ENCODE measurements at regions not wholly inside any gene's neighbourhood (a gene's known extent, or its start where the extent isn't known, plus 50 kb on each side); places are given as distances from the start of the nearest gene placed in this dataset.

DNA sequence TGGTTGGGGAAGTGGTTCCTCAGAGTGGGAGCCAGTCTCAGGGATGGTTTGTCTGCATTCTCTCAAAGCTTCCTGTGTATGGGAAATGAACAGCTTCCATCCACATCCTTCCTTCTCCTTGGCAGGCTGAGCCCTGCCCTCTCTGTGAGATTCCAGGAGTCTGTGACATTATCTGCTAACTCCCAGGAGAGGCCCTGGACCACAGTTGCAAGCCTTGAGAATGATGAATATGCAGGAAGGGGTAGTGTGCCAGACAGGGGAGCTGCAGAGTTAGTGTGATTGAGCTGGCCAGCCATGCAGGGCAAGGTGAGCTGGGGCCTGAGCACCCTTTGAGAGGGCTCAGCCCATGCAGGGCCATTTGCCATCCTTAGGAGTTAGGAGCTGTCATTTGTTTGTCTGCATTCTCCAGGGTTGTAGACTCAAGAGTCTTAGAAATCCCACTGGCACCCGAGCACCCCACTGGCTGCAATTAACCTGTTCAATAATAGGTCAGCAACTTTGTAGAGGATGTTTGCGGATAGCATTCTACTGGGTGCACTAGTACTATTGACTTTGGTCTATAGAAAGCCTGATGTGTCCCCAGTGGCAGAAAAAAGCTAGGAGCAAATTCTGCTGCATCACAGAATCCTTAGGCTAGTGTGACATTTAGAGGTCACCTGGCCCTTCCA, 299.0 kb upstream of the CADM1 start:
- ATAC-seq (no peak), DNase-seq (no peak)
- Histone ChIP-seq H3K4me1 (ENCODE audit: control insufficient read depth, insufficient read depth, low read length) (no peaks in the 10 kb centered on the region), H3K27me3 (ENCODE audit: control insufficient read depth, insufficient read depth) (no peaks in the 10 kb centered on the region), H3K4me3 (ENCODE audit: low read length) (no peak overlapping the region), H3K9me3 (ENCODE audit: control insufficient read depth, low read length) (peaks cover 2% of the 10 kb centered on the region), H3K27ac (ENCODE audit: low read length) (no peak overlapping the region)
- intact Hi-C loops (cut with DNase I), result loop anchor here in 1 of 4 donors (5.0 kb wide), 1 partner anchor 51 kb away; no protein-coding TSS in a partner anchor
- WGBS, result 95% methylated on average over 2 of the region's 2 CpGs

DNA sequence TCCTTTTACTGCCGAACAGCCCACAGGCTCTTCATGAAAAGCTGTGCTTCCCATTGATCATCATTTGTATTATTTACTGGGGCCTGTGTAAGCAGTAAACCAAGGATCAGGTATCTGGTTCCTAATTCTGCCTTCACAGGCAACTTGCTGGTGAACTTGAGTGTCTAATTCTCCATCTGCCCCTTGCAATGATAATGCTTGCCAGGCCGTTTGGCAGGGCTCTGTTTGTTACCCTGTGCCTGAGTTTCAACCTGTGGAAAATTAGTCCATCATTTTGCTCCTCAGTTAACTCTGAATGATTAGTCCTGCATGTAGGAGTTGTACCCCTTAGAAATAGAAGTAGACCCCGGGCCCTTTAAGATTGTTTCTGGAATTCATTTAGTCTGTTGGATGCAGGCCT, 298.4 kb upstream of the CADM1 start:
- no peak for ATAC-seq
- Histone ChIP-seq H3K9me3 (ENCODE audit: control insufficient read depth, low read length) (peaks cover under 1% of the 10 kb centered on the region), H3K27ac (ENCODE audit: low read length) (no peak overlapping the region), H3K27me3 (ENCODE audit: control insufficient read depth, insufficient read depth) (no peaks in the 10 kb centered on the region), H3K4me1 (ENCODE audit: control insufficient read depth, insufficient read depth, low read length) (no peaks in the 10 kb centered on the region), H3K4me3 (ENCODE audit: low read length) (no peak overlapping the region)
- DNase-seq, result no peak
- intact Hi-C loops (cut with DNase I), result loop anchor here in 1 of 4 donors (5.0 kb wide), 1 partner anchor 50 kb away; no protein-coding TSS in a partner anchor
- WGBS, result 93% methylated on average over 3 of the region's 3 CpGs

DNA sequence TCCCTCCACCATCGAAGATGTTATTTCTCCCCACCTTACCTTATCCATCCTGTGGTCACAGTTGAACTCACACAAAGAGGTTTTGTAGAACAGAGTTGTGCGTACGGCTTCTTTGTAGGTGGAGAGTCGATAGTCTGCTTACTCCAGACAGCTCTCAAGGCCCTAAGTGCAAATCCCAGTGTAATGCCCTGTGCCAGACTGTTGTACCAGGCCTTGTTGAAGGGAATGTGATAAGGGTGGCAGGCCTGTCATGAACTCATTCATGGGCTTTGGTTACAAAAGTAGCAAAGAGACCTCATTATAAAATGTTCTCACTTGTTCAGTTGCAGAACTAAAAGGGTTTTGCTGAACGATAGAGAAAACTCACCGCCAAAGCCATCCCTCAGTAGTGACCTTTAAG, 288.7 kb upstream of the CADM1 start:
- Histone ChIP-seq H3K27me3 (ENCODE audit: control insufficient read depth, insufficient read depth) (no peaks in the 10 kb centered on the region), H3K9me3 (ENCODE audit: control insufficient read depth, low read length) (no peaks in the 10 kb centered on the region), H3K27ac (ENCODE audit: low read length) (no peak overlapping the region), H3K4me1 (ENCODE audit: control insufficient read depth, insufficient read depth, low read length) (no peaks in the 10 kb centered on the region), H3K4me3 (ENCODE audit: low read length) (no peak overlapping the region)
- no peak for ATAC-seq
- intact Hi-C loops (cut with DNase I), result no loop called here
- 74% methylated on average over 6 of the region's 6 CpGs for WGBS
- no peak for DNase-seq

DNA sequence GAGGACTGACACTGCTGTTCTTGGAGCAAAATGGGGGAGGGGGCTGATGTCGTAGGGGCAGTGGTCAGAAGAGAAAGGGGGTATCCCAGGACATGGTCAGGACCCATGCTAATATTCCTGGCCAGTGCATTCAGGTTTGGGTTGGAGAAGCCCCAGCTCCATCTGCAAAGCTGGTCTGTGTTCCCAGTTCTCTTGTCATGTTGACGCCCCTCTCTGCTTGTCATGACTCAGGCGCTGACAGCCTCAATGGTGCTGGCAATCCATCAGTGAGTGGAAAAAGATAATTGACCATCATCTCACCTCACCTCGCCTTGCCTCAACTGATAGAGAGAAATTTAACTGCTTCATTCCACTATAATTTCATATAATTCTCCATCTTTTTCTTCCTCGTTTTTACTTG, 283.1 kb upstream of the CADM1 start:
- Histone ChIP-seq H3K4me1 (ENCODE audit: control insufficient read depth, insufficient read depth, low read length) (peaks cover 11% of the 10 kb centered on the region), H3K27ac (ENCODE audit: low read length) (no peak overlapping the region), H3K4me3 (ENCODE audit: low read length) (no peak overlapping the region), H3K9me3 (ENCODE audit: control insufficient read depth, low read length) (no peaks in the 10 kb centered on the region), H3K27me3 (ENCODE audit: control insufficient read depth, insufficient read depth) (no peaks in the 10 kb centered on the region)
- 53% methylated on average over 5 of the region's 5 CpGs for WGBS
- peak in 1 of 2 donors; percentile 34 for ATAC-seq
- intact Hi-C loops (cut with DNase I), result no loop called here
- no peak for DNase-seq

DNA sequence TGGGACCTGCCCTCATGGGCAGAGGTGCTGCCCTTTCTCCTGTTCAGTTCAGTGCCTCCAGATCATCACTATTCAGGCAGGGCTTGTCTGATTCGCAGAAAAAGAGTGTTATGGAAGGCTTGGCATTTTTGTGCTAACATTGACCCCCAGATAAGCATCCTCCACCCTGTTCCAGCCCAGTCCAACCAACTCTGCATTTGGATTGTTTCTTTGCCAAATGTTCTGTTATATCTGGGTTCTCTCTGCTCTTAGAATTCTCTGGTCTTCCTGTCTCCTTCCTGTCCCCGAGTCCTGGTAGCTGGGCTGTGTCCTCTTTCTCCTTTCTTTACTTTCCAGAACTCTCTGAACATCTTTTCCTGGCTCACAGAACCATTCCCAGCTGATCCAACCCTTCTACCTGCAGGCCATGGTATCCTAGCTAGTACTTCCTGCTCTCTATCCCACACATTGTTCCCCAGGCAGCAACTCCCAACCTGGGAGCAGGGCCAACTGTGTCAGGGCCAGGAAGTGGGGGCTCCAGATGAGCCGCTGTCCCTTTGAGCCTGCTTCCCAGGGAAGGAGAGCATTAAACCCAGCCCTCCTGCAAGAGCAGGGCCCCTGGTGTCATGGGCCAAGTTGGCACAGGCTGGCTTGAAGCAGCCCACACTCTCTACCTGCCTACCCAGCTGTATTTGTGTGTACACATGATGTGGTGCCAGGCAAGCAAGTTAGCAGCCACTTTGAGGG, 280.7 kb upstream of the CADM1 start:
- intact Hi-C loops (cut with DNase I), result no loop called here
- peak; percentile 62 to 78 (median 74) for DNase-seq

DNA sequence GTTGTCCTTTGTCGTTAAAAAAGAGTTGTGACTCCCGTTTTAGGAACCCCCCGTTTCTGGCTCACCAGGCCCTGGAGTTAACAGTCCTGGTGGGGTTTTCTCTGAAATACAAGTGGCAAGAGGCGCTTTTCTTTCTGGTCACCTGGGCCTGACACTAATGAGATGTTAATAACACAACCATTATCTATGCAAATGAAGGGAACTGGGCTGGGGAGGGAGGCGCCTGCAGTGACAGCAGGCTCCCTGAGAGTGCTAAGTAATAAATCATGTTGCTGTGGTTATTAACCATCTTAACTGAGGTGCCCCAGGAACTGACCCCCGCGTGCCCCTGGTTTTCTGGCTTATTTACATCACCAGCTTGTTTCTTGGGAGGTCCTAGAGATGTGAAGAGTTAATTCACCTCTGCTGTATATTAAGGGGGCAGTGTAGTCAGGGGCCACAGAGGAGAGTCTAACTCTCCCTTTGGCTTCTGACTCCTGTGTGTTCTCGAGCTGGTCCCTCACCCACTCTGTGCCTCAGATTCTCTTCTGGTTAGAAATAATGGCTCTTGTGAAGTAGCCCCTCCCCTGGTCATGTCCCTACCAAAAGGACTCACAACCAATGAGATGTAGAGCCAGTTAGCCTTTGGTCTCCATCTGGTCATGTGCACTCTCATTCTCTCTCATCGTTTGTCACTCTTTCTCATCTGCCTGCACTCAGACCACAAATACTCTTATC, 276.6 kb upstream of the CADM1 start:
- Histone ChIP-seq H3K4me1 (ENCODE audit: control insufficient read depth, insufficient read depth, low read length) (peaks cover 8% of the 10 kb centered on the region), H3K4me3 (ENCODE audit: low read length) (no peak overlapping the region), H3K9me3 (ENCODE audit: control insufficient read depth, low read length) (no peaks in the 10 kb centered on the region), H3K27me3 (ENCODE audit: control insufficient read depth, insufficient read depth) (no peaks in the 10 kb centered on the region), H3K27ac (ENCODE audit: low read length) (no peak overlapping the region)
- ATAC-seq (no peak), DNase-seq (no peak)
- WGBS, result 79% methylated on average over 9 of the region's 9 CpGs
- intact Hi-C loops (cut with DNase I), result no loop called here

More for the DNA sequence above, 280.7 kb upstream of the CADM1 start:
- no peaks in the 10 kb centered on the region for H3K27me3 ChIP-seq (ENCODE audit: control insufficient read depth, insufficient read depth)
- H3K4me1 ChIP-seq (ENCODE audit: control insufficient read depth, insufficient read depth, low read length), result peaks cover 11% of the 10 kb centered on the region
- H3K4me3 ChIP-seq (ENCODE audit: low read length), result no peak overlapping the region
- no peak overlapping the region for H3K27ac ChIP-seq (ENCODE audit: low read length)
- H3K9me3 ChIP-seq (ENCODE audit: control insufficient read depth, low read length), result no peaks in the 10 kb centered on the region
- ATAC-seq, result peak; percentile 72 to 93
- 19% methylated on average over 3 of the region's 3 CpGs for WGBS

DNA sequence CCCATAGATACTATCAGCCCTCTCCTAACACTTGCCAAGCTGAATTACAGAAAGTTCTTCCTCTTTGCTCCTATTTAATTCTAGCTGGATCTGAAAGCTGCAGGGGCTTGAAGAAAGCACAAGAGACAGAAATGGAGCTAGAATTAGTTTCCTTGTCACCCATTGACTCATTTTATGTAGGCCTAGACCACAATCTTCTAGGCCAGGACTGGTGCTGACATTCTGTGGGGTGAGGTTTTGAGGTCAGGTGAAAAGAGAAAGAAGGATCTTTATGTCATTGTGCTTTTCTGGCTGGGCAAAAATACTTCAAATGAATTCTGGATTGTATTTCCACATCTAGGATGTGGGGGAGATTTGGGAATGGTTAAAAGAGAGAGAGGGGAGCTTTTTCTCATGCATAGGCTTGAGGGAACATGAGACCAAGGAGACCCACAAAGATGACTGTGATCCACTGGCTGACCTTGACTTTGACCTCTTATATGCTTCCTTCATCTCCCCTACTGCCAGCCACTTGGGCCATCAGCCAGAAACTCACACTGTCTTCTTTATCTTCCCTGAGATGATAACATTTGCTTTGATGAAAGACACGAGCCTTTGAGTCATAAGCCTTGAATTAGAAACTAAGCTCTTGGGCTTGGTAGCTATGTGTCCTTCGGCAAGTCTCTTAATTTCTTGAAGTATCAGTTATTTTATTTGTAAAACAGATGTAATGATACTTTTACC, 274.9 kb upstream of the CADM1 start:
- H3K27ac ChIP-seq (ENCODE audit: low read length), result no peak overlapping the region
- no peak for DNase-seq
- H3K4me3 ChIP-seq (ENCODE audit: low read length), result no peak overlapping the region
- no peak for ATAC-seq
- no peaks in the 10 kb centered on the region for H3K4me1 ChIP-seq (ENCODE audit: control insufficient read depth, insufficient read depth, low read length)
- intact Hi-C loops (cut with DNase I), result no loop called here
- 50% methylated on average over 2 of the region's 2 CpGs for WGBS
- H3K27me3 ChIP-seq (ENCODE audit: control insufficient read depth, insufficient read depth), result no peaks in the 10 kb centered on the region
- no peaks in the 10 kb centered on the region for H3K9me3 ChIP-seq (ENCODE audit: control insufficient read depth, low read length)

DNA sequence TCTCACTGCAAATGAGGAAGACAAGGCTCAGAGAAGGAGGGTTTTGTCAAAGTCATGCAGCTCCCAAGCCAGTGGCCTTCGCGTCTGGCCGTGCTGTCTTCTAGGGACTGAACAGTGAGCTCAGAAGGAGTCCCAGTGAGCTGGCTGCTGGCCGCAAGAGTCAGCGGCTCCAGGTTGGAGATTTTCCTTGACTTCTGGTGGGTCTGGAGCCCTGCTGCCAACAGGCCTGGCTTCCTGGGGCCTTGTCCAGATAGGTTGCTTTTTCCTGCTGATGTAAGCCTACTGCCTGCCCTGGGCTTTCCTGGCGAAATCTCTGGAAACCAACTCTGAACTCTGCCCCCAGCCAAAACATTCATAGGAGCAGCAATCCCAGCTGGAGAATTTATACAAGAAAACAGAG, 272.7 kb upstream of the CADM1 start:
- Histone ChIP-seq H3K4me1 (ENCODE audit: control insufficient read depth, insufficient read depth, low read length) (no peaks in the 10 kb centered on the region), H3K4me3 (ENCODE audit: low read length) (no peak overlapping the region), H3K27me3 (ENCODE audit: control insufficient read depth, insufficient read depth) (no peaks in the 10 kb centered on the region), H3K27ac (ENCODE audit: low read length) (no peak overlapping the region), H3K9me3 (ENCODE audit: control insufficient read depth, low read length) (no peaks in the 10 kb centered on the region)
- DNase-seq (peak; percentile 68 to 86 (median 85)), ATAC-seq (peak; percentile 79 to 90)
- WGBS, result 58% methylated on average over 6 of the region's 6 CpGs
- intact Hi-C loops (cut with DNase I), result no loop called here

DNA sequence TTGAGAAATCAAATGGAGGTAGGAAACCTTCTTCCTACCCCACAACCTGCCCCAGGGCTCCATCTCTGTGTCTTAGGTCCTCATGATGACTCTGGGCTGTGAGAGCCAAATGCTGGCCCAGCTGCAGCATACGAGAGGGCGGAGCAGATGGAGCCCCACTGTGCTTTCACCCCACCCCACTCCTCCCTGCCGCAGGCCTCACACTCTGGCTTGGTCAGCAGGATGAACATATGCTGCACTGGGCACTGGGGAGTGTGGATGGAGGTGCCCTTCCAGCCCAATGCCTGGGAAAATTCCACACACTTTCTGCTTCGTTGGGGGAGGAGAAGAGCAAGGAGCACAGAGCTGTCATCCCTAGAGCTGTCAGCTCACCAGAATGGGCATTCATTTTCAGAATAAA, 271.6 kb upstream of the CADM1 start:
- no peak overlapping the region for H3K27ac ChIP-seq (ENCODE audit: low read length)
- WGBS, result 80% methylated on average over 4 of the region's 4 CpGs
- H3K9me3 ChIP-seq (ENCODE audit: control insufficient read depth, low read length), result no peaks in the 10 kb centered on the region
- H3K27me3 ChIP-seq (ENCODE audit: control insufficient read depth, insufficient read depth), result no peaks in the 10 kb centered on the region
- no peak for DNase-seq
- no peaks in the 10 kb centered on the region for H3K4me1 ChIP-seq (ENCODE audit: control insufficient read depth, insufficient read depth, low read length)
- peak in 1 of 2 donors; percentile 39 for ATAC-seq
- no peak overlapping the region for H3K4me3 ChIP-seq (ENCODE audit: low read length)
- intact Hi-C loops (cut with DNase I), result no loop called here

DNA sequence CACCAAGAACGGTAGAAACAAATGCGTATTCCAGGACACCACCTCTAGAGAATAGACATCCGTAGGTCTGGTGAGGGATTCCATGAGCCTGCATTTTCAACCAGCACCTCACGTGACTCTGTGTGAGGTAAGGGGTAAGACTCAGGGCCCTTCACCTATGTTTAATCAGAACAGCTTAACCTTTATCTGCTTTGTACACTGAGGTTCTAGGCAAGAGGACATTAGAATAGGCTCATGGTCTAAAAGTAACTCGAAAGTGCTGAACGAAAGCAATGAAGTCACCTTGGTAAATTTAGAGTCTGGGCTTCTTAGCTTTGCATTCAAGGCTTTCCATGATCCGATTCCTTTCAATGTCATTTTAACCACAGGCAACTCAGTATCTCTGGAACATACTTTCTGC, 270.5 kb upstream of the CADM1 start:
- H3K9me3 ChIP-seq (ENCODE audit: control insufficient read depth, low read length), result no peaks in the 10 kb centered on the region
- WGBS, result 87% methylated on average over 7 of the region's 7 CpGs
- H3K4me1 ChIP-seq (ENCODE audit: control insufficient read depth, insufficient read depth, low read length), result no peaks in the 10 kb centered on the region
- DNase-seq, result no peak
- intact Hi-C loops (cut with DNase I), result no loop called here
- ATAC-seq, result no peak
- no peak overlapping the region for H3K27ac ChIP-seq (ENCODE audit: low read length)
- no peaks in the 10 kb centered on the region for H3K27me3 ChIP-seq (ENCODE audit: control insufficient read depth, insufficient read depth)
- H3K4me3 ChIP-seq (ENCODE audit: low read length), result no peak overlapping the region

DNA sequence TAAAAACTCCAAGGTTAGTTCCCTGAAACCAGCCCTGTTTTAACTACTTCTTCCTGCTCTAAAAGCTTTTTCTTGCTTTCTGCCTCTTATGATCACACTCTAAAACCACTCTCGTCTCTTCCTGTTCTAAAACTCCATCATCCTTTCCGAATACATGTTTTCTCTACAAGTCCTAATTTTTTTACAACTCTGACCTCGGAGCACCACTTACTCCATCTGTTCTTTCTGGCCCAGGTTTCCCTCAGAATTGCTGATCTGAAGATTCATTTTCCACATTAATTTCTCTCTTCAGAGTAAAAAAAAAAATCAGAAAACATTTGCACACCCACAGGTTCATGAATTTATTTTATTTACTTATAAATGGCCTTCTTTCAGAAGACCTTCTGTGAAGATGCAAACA, 265.7 kb upstream of the CADM1 start:
- intact Hi-C loops (cut with DNase I), result no loop called here
- Histone ChIP-seq H3K27ac (ENCODE audit: low read length) (no peak overlapping the region), H3K4me1 (ENCODE audit: control insufficient read depth, insufficient read depth, low read length) (no peaks in the 10 kb centered on the region), H3K27me3 (ENCODE audit: control insufficient read depth, insufficient read depth) (no peaks in the 10 kb centered on the region), H3K4me3 (ENCODE audit: low read length) (no peak overlapping the region), H3K9me3 (ENCODE audit: control insufficient read depth, low read length) (no peaks in the 10 kb centered on the region)
- ATAC-seq (no peak), DNase-seq (no peak)
- 87% methylated on average over 3 of the region's 3 CpGs for WGBS

All from right cardiac atrium (tissue), 5 donors.